ENCODE measurements at regions not wholly inside any gene's neighbourhood (a gene's known extent, or its start where the extent isn't known, plus 50 kb on each side); places are given as distances from the start of the nearest gene placed in this dataset.

DNA sequence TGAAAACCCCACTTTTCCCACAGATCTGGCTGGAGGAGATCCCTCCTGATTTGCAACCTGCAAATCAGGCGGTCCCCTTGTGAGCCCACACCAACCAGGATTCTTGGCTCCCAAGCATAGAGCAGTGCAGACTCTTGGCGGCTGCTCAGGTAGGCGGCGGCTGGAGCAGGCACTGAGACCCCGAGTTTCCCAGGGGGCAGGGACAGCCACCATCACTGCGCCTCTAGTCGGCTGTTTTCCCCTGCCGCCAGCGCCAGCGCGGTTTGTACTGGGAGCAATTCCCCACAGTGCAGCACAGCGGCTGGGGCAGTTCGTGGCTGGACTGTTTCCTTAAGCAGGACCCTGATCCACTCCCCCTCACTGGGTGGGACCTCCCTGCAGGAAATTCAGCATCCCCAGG is 323.3 kb downstream of the TRIB2 start:
- no peak for TF ChIP-seq POLR2A (IDR thresholded peaks at IDR 0.05)
- TF ChIP-seq, protein P1, sequence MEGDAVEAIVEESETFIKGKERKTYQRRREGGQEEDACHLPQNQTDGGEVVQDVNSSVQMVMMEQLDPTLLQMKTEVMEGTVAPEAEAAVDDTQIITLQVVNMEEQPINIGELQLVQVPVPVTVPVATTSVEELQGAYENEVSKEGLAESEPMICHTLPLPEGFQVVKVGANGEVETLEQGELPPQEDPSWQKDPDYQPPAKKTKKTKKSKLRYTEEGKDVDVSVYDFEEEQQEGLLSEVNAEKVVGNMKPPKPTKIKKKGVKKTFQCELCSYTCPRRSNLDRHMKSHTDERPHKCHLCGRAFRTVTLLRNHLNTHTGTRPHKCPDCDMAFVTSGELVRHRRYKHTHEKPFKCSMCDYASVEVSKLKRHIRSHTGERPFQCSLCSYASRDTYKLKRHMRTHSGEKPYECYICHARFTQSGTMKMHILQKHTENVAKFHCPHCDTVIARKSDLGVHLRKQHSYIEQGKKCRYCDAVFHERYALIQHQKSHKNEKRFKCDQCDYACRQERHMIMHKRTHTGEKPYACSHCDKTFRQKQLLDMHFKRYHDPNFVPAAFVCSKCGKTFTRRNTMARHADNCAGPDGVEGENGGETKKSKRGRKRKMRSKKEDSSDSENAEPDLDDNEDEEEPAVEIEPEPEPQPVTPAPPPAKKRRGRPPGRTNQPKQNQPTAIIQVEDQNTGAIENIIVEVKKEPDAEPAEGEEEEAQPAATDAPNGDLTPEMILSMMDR (IDR thresholded peaks at IDR 0.05) = no peak

Measured in heart left ventricle (tissue), 13 donors.